GM18868 (cell line): ENCODE measurements at regions not wholly inside any gene's neighbourhood (a gene's known extent, or its start where the extent isn't known, plus 50 kb on each side); places are given as distances from the start of the nearest gene placed in this dataset.

Source experiments
- ATAC-seq: cut with Tn5 transposase; IDR thresholded peaks from one replicate; pipeline ENCODE4 v1.9.1; 2021; ENCODE audit warnings: mild to moderate bottlenecking, moderate library complexity; ENCODE audit not compliant: unreplicated experiment

DNA sequence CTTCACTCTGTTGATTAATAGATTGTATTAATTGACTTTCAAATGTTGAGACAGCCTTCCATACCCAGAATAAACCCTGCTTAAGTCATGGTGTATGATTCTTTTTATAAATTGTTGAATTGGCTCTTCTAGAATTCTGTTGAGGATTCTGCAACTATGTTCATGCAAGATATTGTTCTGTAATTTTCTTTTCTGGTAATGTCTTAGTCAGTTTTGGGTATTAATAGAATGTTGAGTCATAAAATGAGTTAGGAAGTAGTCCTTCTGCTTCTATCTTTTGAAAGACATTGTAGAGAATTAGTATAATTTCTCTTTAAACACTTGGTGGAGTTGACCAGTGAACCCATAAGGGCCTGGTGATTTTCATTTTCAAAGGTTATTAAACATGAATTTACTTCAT is 958.9 kb downstream of the LRFN5 start:
- no peak for ATAC-seq

DNA sequence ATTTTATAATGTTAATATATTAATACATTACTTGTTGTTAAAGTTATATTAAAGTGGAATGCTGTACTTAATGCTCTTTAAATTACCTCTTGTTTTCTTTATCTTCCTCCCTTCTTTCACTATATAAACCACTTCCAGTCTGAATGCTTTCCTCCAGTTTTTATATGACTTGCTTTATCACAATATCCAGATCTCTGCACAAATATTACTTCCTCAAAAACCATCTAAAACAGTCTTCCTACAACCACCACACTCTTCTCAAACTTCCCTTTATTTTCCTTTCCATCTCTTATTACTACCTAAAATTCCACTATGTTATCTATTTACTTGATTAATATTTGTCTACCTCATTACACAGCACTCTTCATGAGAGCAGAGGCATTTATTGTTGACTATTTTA is 956.6 kb downstream of the LRFN5 start:
- ATAC-seq, result no peak

DNA sequence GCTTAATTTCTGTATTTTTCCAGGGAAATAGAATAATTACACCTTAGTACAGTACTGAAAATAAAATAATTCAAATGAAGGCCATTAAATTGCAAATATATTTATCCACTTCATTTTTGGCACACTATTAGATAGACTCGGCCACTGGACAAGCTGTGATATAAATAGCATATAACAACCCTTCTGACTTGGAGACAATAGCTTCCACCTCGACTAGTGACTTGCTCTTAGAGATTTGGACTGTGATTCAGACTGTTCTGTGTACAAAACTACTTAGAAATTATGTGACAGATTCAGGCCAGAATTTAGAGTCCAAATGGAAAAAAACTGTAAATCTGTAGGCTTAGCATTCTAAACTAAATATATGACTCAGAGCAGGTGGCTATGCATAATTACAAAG is 949.9 kb downstream of the LRFN5 start:
- no peak for ATAC-seq

DNA sequence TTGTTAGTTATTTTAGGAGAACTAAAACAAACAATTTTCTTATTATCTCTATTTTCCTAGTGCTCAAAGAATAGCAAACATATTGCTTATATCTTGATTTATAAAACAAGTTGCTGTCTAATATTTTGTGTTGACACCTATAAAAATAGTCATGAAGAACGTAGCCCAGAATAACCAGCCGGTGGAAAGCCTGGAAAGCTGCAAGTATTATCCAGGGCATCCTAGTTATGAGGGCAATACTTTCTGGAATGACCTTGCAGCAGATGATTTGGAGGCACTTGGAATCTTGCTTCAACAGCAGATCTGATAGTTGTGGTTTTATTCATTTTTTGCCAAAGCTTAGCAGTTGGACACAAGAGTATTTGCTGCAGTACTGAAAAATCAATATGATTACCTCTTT is 948.7 kb downstream of the LRFN5 start:
- no peak for ATAC-seq

DNA sequence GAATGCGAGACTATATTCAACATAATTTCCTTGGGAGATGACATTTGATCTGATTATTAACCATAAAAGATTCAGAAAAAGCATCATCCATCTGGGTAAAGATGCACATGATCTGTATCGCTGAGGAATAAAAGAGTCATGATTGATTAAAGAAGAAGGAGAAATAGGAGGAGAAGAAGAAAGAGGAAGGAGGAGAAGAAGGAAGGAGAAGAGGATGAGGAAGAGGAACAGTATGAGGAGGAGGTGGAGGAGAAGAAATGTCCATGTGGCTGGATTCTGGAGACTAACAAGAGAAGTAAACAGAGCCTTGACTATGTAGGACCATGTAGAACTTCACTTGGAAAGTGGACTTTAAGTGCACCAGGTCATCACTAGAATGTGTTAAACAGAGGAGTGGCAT is 947.4 kb downstream of the LRFN5 start:
- ATAC-seq, result no peak

DNA sequence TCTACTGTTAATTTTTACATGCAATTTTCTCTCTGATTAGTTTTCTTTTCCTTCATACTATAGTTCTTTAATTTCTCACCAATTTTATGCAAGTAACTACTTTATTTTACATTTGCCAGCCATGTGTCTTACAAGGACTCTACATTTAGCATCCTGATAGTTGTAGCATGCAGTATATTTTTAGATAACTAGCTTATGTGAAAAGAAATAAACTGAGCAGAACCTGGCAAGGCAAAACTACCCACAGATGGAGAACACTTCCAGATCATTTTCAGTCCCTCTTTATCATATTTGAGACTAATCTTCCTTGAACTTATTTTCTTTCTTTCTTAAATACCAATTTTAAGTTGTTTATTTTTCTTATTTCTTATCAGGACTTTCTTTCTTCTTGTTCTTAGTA is 943.6 kb downstream of the LRFN5 start:
- ATAC-seq, result no peak

DNA sequence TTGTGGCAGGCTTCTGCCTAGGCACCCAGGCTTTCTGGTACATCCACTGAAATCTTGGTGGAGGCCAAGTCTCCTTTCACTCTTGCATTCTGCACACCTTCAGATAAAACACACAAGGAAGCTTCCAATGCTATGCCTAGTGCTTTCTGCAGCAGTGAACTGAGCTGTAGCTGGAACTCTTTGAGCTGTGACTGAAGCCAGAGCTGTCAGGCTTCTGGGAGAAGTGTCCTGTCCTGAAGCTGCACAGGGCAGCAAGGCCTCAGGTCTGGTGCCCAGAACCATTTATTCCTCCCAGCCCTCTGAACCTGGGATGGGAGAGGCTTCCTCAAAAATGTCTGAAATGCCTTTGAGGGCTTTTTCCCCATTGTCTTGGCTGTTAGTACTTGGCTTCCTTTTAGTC is 941.7 kb downstream of the LRFN5 start:
- ATAC-seq, result no peak

DNA sequence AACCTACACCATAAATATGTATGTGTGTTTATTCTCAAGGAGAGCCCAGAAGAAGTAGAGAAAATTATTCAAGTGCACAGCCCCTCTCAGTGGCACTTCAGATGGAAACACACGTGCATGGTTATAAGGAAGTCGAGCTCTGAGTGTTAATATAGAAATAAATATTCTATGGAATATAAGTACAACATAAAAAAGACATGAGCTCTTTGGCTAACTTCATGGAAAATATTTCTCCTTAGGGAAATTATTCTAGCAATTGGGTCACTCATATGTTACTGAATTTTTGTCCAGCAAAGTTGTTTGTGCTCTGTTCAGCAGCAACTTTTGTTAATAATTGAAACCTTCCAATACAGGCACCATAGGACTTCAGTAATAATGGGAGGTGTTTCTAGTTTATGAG is 939.0 kb downstream of the LRFN5 start:
- peak; percentile 43 for ATAC-seq

DNA sequence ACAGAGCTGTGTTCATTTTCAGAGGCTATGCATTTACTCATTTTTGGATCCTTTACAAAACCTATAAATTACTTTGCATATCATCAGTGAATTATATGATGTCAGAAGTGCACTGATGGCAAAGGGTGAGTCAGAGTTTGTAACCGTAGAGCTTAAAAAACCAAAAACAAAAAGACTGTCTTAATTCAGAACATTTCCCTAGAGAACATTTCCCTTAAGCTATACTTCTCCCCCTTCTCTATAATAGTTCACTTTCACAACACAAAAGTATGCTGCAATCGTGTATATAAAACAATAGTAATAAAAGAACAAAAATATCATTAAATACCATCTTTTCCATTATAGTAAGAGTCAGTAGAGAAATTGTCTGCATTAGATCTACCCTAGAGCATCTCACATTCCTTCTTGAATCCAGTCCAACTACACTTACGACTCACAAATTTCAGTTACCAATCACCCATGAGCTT is 934.9 kb downstream of the LRFN5 start:
- no peak for ATAC-seq

DNA sequence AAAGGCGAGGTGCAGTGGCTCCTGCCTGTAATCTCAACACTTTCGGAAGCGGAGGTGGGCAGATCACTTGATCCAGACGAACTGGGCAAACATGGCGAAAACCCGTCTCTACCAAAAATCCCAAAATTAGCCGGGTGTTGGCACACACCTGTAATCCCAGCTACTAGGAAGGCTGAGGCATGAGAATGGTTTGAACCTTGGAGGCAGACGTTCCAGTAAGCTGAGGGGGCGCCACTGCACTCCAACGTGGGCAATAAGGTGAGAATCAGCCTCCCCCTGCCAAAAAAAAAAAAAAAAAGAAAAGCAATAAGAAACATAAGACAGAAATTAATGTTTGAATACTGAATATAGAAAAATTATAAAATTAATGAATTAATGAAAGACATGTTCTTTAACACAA is 928.7 kb downstream of the LRFN5 start:
- no peak for ATAC-seq

DNA sequence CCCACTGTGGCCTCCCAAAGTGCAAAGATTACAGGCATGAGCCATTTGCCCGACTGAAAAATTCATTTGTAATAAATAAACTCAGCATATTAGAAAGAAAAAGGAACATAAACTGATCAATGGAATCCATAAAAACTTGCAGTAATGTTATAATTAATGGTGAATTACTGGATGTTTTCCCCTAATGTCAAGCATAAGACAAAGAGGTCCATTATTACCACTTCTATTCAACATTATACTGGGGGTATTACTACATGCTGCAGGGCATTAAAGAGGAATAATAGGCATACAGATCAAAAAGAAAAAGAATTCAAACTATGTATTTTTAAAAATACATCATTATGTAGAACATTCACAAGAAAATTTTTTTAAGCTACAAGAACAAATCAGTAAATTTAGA is 926.8 kb downstream of the LRFN5 start:
- no peak for ATAC-seq

DNA sequence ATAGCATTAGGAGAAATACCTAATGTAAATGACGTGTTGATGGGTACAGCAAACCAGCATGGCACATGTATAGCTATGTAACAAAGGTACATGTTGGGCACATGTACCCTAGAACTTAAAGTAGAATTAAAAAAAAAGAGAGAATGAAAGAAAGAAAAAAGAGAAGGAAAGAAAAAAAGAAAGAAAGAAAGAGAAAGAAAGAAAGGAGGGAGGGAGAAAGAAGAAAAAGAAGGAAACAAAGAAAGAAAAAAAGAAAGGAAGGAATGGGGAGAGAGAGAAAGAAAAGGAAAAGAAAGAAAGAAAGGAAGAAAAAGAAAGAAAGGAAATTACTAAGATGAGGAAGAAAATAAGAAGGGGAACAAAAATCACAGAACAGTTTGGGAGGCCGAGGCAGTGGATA is 925.5 kb downstream of the LRFN5 start:
- ATAC-seq, result no peak

DNA sequence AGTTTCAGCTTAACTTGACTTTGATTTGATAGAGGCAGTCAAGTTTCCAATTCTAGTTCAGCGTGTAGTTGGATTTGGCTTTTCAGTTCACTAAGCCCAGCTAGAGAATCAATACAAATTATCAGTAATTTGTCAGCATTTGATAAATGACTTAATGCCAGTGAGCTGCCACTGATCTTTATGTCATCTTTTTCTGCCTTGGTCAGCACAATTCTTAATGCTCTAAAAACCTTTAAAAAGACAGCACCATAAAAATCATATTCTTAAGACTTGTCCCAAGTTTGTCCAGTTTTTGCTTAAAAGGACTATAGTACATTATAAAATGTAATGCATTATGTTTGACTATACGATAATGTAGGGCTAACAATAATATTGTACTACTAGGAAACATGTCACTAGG is 920.5 kb downstream of the LRFN5 start:
- ATAC-seq, result no peak

DNA sequence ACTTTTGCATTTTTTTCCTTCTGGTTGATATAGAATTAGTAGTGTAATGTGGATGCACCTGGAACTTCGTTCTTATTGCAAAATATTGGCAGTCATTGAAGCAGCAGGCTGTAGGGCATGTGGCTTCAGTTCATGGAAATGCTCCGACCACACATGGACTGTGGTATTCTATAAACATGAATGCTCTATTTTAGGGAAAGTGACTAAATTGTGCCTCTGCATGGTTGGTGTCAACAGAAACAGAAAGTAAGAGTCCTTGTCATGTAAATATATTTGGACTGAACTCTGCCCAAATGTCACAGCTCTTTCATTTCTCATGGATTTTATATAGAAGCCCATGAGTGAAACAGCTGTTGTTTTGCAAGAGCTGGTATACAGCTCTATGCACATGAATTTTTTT is 917.0 kb downstream of the LRFN5 start:
- ATAC-seq, result peak; percentile 100

DNA sequence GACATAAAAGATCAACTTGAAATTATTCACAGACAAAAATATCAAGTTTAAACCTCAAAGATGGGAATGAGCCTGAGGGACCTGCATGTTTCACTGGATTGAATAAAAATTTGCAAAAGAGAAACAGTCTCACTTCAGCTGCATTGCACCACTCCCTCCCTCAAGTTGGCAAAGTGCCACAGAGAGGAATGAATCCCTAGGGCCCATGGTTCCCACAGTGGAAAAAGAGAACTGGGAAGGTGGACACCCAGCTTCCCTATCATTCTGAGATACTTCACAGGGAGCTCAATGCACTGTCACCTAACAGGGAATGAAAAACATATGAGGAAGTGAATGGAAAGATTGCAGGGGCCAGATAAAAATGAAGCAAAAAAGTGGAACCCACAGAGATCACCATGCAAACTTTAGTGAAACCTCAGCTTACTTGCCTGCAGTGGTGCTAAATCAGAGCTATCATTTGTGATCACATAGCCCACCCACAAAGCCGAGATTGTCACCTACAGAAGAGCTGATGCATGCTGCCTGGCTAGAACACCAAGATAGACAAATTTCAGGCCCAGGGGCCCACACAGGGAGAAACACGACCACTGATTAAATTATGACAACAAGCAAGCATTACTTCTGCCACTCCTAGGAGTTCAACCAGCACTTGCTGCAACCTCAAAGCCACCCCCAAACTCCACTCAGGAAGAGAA is 911.3 kb downstream of the LRFN5 start:
- ATAC-seq, result peak; percentile 44

DNA sequence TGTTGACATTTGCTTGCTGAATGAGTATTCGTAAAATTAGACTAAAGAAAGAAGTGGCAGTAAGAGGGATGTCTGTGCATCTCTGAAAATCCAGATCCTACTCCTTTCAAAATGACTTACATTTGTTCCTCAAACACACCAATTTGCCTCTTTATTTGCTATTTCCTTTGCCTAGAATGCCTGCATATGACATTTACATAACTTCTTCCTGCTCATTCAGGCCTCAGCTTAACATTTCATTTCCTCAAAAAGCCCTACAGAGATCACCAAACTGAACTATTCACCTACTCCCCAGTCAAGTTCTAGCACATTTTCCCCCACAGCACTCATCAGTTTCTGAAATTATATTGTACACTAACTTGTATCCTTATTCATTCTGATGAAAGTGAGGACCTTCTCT is 907.2 kb downstream of the LRFN5 start:
- ATAC-seq, result peak; percentile 81

DNA sequence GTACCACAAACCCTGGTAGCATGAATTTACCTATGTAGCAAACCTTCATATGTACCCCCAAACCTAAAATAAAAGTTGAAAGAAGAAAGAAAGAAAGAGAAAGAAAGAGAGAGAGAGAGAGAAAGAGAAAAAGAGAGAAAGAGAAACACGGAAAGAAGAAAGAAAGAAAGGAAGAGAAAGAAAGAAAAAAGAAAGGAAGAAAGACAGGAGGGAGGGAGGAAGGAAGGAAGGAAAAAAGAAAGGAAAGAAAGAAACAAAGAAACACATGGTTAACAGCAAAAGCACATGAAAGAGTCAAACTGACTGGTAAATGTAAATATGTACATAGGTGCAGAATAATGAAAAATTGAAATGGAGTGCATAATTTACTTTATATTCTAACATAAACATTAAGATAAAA is 903.4 kb downstream of the LRFN5 start:
- no peak for ATAC-seq

DNA sequence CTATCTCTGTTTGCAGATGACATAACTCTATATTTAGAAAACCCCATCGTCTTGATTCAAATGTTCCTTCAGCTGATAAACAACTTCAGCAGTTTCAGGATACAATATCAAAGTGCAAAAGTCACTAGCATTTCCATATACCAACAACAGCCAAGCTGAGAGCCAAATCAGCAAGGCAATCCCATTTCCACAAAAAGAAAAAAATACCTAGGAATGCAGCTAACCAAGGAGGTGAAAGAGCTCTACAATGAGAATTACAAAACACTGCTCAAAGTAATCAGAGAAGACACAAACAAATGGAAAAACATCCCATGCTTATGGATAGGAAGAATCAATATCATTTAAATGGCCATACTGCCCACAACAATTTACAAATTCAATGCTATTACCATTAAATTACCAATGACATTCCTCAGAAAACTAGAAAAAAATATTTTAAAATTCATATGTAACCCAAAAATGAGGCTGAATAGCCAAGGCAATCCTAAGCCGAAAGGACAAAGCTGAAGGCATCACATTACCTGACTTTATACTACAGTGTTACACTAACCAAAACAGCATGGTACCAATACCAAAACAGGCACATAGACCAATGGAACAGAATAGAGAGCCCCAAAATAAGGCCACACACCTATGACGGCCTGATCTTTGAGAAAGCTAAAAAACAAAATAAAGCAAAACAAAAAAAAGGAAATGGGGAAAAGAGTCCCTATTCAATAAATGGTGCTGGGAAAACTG is 901.7 kb downstream of the LRFN5 start:
- ATAC-seq, result no peak

DNA sequence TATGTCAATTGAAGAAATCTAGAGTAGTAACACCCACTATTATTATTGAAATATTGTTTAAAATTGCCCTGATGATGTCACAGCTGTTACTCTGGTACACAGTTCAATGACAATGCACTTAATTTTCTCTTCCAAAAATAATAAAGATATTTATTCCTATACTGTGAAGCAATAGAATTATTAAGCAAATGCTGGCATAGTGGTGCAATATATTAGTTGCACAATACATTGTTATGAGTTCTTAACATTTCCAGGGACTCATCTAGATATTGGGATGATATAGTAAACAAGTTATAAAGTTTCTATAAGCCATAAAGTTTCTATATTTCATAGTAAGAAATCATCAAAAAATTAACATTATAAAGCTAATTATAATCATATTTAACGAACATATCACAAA is 897.8 kb downstream of the LRFN5 start:
- ATAC-seq, result no peak

DNA sequence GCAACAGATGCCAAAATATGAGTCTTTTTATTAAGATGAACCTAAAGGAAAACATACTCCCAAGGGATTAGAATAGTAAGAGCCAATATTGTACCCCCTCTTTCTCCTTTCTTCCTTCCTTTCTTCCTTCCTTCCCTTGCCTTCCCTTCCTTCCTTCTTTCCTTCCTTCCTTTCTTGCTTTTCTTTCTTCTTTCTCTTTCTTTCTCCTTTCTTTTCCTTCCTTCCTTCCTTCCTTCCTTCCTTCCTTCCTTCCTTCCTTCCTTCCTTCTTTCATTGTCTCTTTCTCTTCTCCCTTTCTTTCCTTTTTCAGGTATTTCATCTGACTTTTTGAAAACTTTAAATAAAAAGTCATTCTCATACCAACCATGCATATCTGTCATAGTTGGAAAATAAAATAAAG is 892.5 kb downstream of the LRFN5 start:
- ATAC-seq, result no peak

DNA sequence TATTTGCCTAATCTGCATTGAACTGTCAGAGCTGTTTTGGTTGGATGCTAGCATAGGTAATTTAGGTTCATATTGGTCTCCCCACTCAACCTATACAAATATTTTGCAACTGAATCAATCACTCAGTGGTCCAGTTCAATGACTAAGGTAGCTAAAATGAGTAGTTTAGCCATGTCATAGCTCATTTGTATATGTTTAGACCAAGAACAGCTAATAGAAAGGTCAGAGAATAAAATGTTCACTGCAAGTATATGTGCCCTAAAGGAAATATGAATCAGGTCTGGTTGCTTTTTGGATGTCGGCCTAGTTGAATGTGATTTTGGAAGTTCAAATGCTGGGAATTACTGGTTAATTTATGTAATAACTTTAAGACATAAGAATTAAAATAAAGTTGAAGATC is 883.9 kb downstream of the LRFN5 start:
- no peak for ATAC-seq

DNA sequence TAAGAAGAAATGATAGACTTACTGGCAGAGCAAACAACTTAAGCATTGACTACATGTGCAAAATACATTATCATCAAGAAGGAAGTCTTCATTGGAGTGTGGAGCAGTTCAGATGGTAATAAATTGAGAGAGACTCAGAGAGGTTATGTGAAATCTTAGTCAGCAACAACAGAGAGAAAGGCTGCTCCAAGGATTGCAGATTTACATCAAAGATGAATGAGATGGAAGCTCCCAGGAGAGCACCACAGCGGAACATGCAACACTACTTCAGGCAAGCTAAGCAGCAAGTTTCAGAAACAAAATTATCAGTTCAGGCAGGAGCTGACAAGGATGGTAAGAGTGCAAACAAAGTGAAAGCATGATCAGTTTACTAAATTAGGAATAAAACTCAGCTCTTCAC is 882.3 kb downstream of the LRFN5 start:
- no peak for ATAC-seq
